ENCODE measurements at regions not wholly inside any gene's neighbourhood (a gene's known extent, or its start where the extent isn't known, plus 50 kb on each side); places are given as distances from the start of the nearest gene placed in this dataset.

DNA sequence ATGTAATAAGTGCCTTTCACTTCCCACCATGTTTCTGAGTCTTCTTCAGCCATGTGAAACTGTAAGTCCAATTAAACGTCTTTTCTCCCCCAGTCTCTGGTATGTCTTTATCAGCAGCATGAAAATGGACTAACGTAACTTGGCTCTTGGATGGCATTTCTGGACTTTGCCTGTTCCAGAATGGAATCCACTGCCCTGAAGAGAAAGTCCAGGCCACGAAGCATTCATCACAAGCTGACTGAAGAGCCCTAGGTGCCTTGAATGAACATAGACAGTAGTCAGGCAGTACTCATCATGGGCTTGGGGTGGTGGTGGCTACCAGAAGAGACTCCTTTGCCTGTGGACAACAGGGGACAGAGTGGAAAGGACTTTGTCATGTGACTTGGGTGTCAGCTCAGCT, 1505.0 kb downstream of the SI start:
- DNase-seq, result no peak
- Mint-ChIP-seq H3K4me3 (no peak overlapping the region), H3K9me3 (ENCODE audit: insufficient read depth) (peaks cover 9% of the 10 kb centered on the region), H3K4me1 (no peaks in the 10 kb centered on the region), H3K27me3 (no peaks in the 10 kb centered on the region), H3K27ac (no peak overlapping the region)
- H3K4me3 ChIP-seq (ENCODE audit: control extremely low read depth in 1 of 5, extremely low read depth in 1 of 5, insufficient read depth in 1 of 5, low read depth in 2 of 5, low read length in 4 of 5), result no peak overlapping the region
- TF ChIP-seq, protein P1, sequence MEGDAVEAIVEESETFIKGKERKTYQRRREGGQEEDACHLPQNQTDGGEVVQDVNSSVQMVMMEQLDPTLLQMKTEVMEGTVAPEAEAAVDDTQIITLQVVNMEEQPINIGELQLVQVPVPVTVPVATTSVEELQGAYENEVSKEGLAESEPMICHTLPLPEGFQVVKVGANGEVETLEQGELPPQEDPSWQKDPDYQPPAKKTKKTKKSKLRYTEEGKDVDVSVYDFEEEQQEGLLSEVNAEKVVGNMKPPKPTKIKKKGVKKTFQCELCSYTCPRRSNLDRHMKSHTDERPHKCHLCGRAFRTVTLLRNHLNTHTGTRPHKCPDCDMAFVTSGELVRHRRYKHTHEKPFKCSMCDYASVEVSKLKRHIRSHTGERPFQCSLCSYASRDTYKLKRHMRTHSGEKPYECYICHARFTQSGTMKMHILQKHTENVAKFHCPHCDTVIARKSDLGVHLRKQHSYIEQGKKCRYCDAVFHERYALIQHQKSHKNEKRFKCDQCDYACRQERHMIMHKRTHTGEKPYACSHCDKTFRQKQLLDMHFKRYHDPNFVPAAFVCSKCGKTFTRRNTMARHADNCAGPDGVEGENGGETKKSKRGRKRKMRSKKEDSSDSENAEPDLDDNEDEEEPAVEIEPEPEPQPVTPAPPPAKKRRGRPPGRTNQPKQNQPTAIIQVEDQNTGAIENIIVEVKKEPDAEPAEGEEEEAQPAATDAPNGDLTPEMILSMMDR (IDR thresholded peaks at IDR 0.05), result no peak
- no peak for TF ChIP-seq EZH2 (IDR thresholded peaks at IDR 0.05; ENCODE audit: borderline replicate concordance, insufficient read depth, low read depth, low read length, poor library complexity, severe bottlenecking)
- no peak overlapping the region for H3K4me2 ChIP-seq (replicated peaks; ENCODE audit: low read depth, low read length, poor library complexity, severe bottlenecking)
- H2AFZ ChIP-seq (ENCODE audit: insufficient read depth, low read depth, low read length, poor library complexity, severe bottlenecking), result no peak overlapping the region
- H3K27me3 ChIP-seq (replicated peaks in 1 of 4; ENCODE audit: control extremely low read depth in 1 of 4, control insufficient read depth in 3 of 4, insufficient read depth in 4 of 4, low read length in 3 of 4), result no peaks in the 10 kb centered on the region
- CTCF ChIA-PET, result no interaction called here
- H3K27ac ChIP-seq (ENCODE audit: low read length in 2 of 2), result no peak overlapping the region
- H3K4me1 ChIP-seq (ENCODE audit: control insufficient read depth in 2 of 2, insufficient read depth in 2 of 2, low read length in 2 of 2), result no peaks in the 10 kb centered on the region
- intact Hi-C loops (cut with micrococcal nuclease), result no loop called here
- no peaks in the 10 kb centered on the region for H3K36me3 ChIP-seq (replicated peaks in 1 of 2; ENCODE audit: control extremely low read depth in 1 of 2, control insufficient read depth in 1 of 2, extremely low read depth in 1 of 2, insufficient read depth in 2 of 2, low read length in 1 of 2)
- ATAC-seq (ENCODE audit: low read depth), result no peak
- no peaks in the 10 kb centered on the region for H3K79me2 ChIP-seq (ENCODE audit: control insufficient read depth, insufficient read depth, low read length)
- H3K9ac ChIP-seq (ENCODE audit: low read length), result no peak overlapping the region
- 68% methylated on average over 2 of the region's 3 CpGs for WGBS (ENCODE audit: insufficient coverage)
- no peaks in the 10 kb centered on the region for H4K20me1 ChIP-seq (ENCODE audit: control insufficient read depth, insufficient read depth, low read length, poor library complexity, severe bottlenecking)
- H3K9me3 ChIP-seq (ENCODE audit: control extremely low read depth in 1 of 3, control insufficient read depth in 2 of 3, insufficient read depth in 1 of 3, low read length in 2 of 3), result peaks cover 0 to 13% (median 0%) of the 10 kb centered on the region in 3 donors
- POLR2A ChIA-PET, result no interaction called here

GRCh38 chr3:163572856-163573255, 1505.4 kb downstream of the SI start:
- CTCF ChIA-PET, result no interaction called here
- TF ChIP-seq, protein P1 (IDR thresholded peaks at IDR 0.05), result no peak
- TF ChIP-seq EZH2 (IDR thresholded peaks at IDR 0.05; ENCODE audit: borderline replicate concordance, insufficient read depth, low read depth, low read length, poor library complexity, severe bottlenecking), result no peak

More at GRCh38 chr3:163572856-163573255, 1505.4 kb downstream of the SI start:
- Histone ChIP-seq H3K4me1 (ENCODE audit: control insufficient read depth in 2 of 2, insufficient read depth in 2 of 2, low read length in 2 of 2) (no peaks in the 10 kb centered on the region), H3K9ac (ENCODE audit: low read length) (no peak overlapping the region), H2AFZ (ENCODE audit: insufficient read depth, low read depth, low read length, poor library complexity, severe bottlenecking) (no peak overlapping the region), H3K27ac (ENCODE audit: low read length in 2 of 2) (no peak overlapping the region), H4K20me1 (ENCODE audit: control insufficient read depth, insufficient read depth, low read length, poor library complexity, severe bottlenecking) (no peaks in the 10 kb centered on the region), H3K79me2 (ENCODE audit: control insufficient read depth, insufficient read depth, low read length) (no peaks in the 10 kb centered on the region), H3K4me3 (ENCODE audit: control extremely low read depth in 1 of 5, extremely low read depth in 1 of 5, insufficient read depth in 1 of 5, low read depth in 2 of 5, low read length in 4 of 5) (no peak overlapping the region), H3K9me3 (ENCODE audit: control extremely low read depth in 1 of 3, control insufficient read depth in 2 of 3, insufficient read depth in 1 of 3, low read length in 2 of 3) (peaks cover 0 to 13% (median 0%) of the 10 kb centered on the region in 3 donors), H3K36me3 (replicated peaks in 1 of 2; ENCODE audit: control extremely low read depth in 1 of 2, control insufficient read depth in 1 of 2, extremely low read depth in 1 of 2, insufficient read depth in 2 of 2, low read length in 1 of 2) (no peaks in the 10 kb centered on the region), H3K4me2 (replicated peaks; ENCODE audit: low read depth, low read length, poor library complexity, severe bottlenecking) (no peak overlapping the region), H3K27me3 (replicated peaks in 1 of 4; ENCODE audit: control extremely low read depth in 1 of 4, control insufficient read depth in 3 of 4, insufficient read depth in 4 of 4, low read length in 3 of 4) (no peaks in the 10 kb centered on the region)
- H3K4me3 Mint-ChIP-seq, result no peak overlapping the region
- POLR2A ChIA-PET, result no interaction called here
- H3K9me3 Mint-ChIP-seq (ENCODE audit: insufficient read depth), result peaks cover 9% of the 10 kb centered on the region
- no CpG with 5 or more reads among the region's 1 CpG for WGBS (ENCODE audit: insufficient coverage)
- DNase-seq (no peak), ATAC-seq (ENCODE audit: low read depth) (no peak)
- H3K4me1 Mint-ChIP-seq, result no peaks in the 10 kb centered on the region
- intact Hi-C loops (cut with micrococcal nuclease), result no loop called here
- no peak overlapping the region for H3K27ac Mint-ChIP-seq
- H3K27me3 Mint-ChIP-seq, result no peaks in the 10 kb centered on the region

Measured in B cell (primary cell).